BJ (cell line): ENCODE measurements at regions not wholly inside any gene's neighbourhood (a gene's known extent, or its start where the extent isn't known, plus 50 kb on each side); places are given as distances from the start of the nearest gene placed in this dataset.

Experiments
- CTCF ChIA-PET: fragments of 350-600 bp; formaldehyde crosslinking; extraction: SDS; loops from one replicate; lab custom pipeline; 2021; ENCODE audit warnings: antibody characterized with exemption, inconsistent platforms; lab: Yijun Ruan, JAX
- POLR2A ChIA-PET: fragments of 300-600 bp; sonication (Branson Sonifier 250); formaldehyde crosslinking; extraction: SDS; loops from one replicate; lab custom pipeline; 2021; ENCODE audit warnings: antibody characterized with exemption; lab: Charles Lee
- DNase-seq: peaks from one replicate; pipeline ENCODE4 v3.0.0-alpha.2; 2011; ENCODE audit warnings: low read depth
- H3K27me3 ChIP-seq: 2 replicates; pipeline ENCODE4 v1.6.0; 2011; ENCODE audit warnings: low read length; ENCODE audit not compliant: control insufficient read depth, insufficient read depth
- H3K36me3 ChIP-seq: 2 replicates; pipeline ENCODE4 v1.5.1; 2011; ENCODE audit warnings: low read length; ENCODE audit not compliant: control insufficient read depth, insufficient read depth
- H3K4me3 ChIP-seq: 2 replicates; pipeline ENCODE4 v1.5.1; 2011; ENCODE audit warnings: low read depth, mild to moderate bottlenecking, control low read depth, low read length
- CTCF ChIP-seq: IDR thresholded peaks from 2 replicates; pipeline ENCODE4 v1.5.1; 2011; ENCODE audit warnings: low read depth, mild to moderate bottlenecking, control low read depth, inconsistent platforms, low read length, moderate library complexity; ENCODE audit not compliant: insufficient read depth

GRCh38 chr6:22643780-22644179, 74.4 kb downstream of the HDGFL1 start:
- CTCF ChIA-PET, result no interaction called here
- Histone ChIP-seq H3K27me3 (no peaks in the 10 kb centered on the region), H3K36me3 (no peaks in the 10 kb centered on the region), H3K4me3 (no peak overlapping the region)
- POLR2A ChIA-PET, result no interaction called here
- TF ChIP-seq CTCF, result no peak
- no peak for DNase-seq

GRCh38 chr6:22647719-22648118, 78.4 kb downstream of the HDGFL1 start:
- Histone ChIP-seq H3K36me3 (no peaks in the 10 kb centered on the region), H3K4me3 (no peak overlapping the region), H3K27me3 (no peaks in the 10 kb centered on the region)
- POLR2A ChIA-PET, result no interaction called here
- DNase-seq, result no peak
- no peak for TF ChIP-seq CTCF
- CTCF ChIA-PET, result interaction anchor here (1.4 kb wide), 1 partner anchor 10 kb away, joined by 4 read pairs; no protein-coding TSS in a partner anchor

- Histone ChIP-seq H3K36me3 (no peaks in the 10 kb centered on the region), H3K27me3 (no peaks in the 10 kb centered on the region), H3K4me3 (no peak overlapping the region)
- ChIA-PET POLR2A (no interaction called here), CTCF (no interaction called here)
- no peak for TF ChIP-seq CTCF
- no peak for DNase-seq
These were observed 82.4 kb downstream of the HDGFL1 start for GRCh38 chr6:22651731-22652130.

GRCh38 chr6:22653980-22654610, 84.7 kb downstream of the HDGFL1 start:
- Histone ChIP-seq H3K27me3 (no peaks in the 10 kb centered on the region), H3K4me3 (no peak overlapping the region), H3K36me3 (no peaks in the 10 kb centered on the region)
- POLR2A ChIA-PET, result no interaction called here
- CTCF ChIA-PET, result no interaction called here
- TF ChIP-seq CTCF, result no peak
- DNase-seq, result no peak

GRCh38 chr6:22656706-22657351, 87.5 kb downstream of the HDGFL1 start:
- DNase-seq, result no peak
- Histone ChIP-seq H3K36me3 (no peaks in the 10 kb centered on the region), H3K4me3 (no peak overlapping the region), H3K27me3 (no peaks in the 10 kb centered on the region)
- ChIA-PET POLR2A (no interaction called here), CTCF (interaction anchor here (1.3 to 1.5 kb wide), 2 partner anchors 9 to 10 kb away, joined by 4 to 7 read pairs; no protein-coding TSS in a partner anchor)
- TF ChIP-seq CTCF, result no peak
